ENCODE measurements at regions not wholly inside any gene's neighbourhood (a gene's known extent, or its start where the extent isn't known, plus 50 kb on each side); places are given as distances from the start of the nearest gene placed in this dataset.

DNA sequence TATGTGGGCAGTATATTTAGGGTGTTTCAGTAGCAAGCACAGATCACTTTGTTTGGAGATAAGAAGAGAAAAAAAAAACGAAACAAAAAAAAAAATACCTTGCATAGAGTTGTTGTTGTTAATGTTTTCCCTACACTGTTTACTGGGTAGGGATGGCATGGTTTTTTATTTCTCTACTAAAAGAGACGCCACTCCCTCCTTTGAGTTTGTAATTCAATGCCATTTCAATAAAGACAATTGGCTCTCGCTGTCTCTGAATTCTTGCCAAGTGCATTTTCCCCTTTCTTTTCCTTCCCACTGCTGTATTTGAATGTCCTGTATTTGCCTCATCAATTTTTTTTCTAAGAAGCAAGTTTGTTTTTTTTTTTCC lies 213.9 kb upstream of the UBASH3B start:
- peaks cover 5% of the 10 kb centered on the region for H3K27me3 ChIP-seq (ENCODE audit: insufficient read depth, low read length, poor library complexity)
- TF ChIP-seq EZH2 (IDR thresholded peaks at IDR 0.05; ENCODE audit: borderline replicate concordance, low read depth, low read length, severe bottlenecking) = no peak
- TF ChIP-seq, protein P1, sequence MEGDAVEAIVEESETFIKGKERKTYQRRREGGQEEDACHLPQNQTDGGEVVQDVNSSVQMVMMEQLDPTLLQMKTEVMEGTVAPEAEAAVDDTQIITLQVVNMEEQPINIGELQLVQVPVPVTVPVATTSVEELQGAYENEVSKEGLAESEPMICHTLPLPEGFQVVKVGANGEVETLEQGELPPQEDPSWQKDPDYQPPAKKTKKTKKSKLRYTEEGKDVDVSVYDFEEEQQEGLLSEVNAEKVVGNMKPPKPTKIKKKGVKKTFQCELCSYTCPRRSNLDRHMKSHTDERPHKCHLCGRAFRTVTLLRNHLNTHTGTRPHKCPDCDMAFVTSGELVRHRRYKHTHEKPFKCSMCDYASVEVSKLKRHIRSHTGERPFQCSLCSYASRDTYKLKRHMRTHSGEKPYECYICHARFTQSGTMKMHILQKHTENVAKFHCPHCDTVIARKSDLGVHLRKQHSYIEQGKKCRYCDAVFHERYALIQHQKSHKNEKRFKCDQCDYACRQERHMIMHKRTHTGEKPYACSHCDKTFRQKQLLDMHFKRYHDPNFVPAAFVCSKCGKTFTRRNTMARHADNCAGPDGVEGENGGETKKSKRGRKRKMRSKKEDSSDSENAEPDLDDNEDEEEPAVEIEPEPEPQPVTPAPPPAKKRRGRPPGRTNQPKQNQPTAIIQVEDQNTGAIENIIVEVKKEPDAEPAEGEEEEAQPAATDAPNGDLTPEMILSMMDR (IDR thresholded peaks at IDR 0.05; ENCODE audit: borderline replicate concordance, extremely low read depth, low read length, poor library complexity, severe bottlenecking) = no peak
- H3K4me2 ChIP-seq (ENCODE audit: insufficient read depth, low read length) = no peak overlapping the region
- H3K79me2 ChIP-seq (ENCODE audit: insufficient read depth, low read length) = no peaks in the 10 kb centered on the region
- no peak overlapping the region for H3K9ac ChIP-seq (ENCODE audit: low read depth, low read length)
- no peaks in the 10 kb centered on the region for H3K4me1 ChIP-seq (ENCODE audit: insufficient read depth, low read length)
- H2AFZ ChIP-seq (ENCODE audit: low read depth, low read length) = no peak overlapping the region
- no peaks in the 10 kb centered on the region for H3K36me3 ChIP-seq (ENCODE audit: insufficient read depth, low read length)
- ATAC-seq (ENCODE audit: insufficient read depth, low read depth) = no peak
- H3K4me3 ChIP-seq (ENCODE audit: low read depth in 1 of 2, low read length in 2 of 2) = no peak overlapping the region
- H3K9me3 ChIP-seq (ENCODE audit: insufficient read depth, low read length, severe bottlenecking) = no peaks in the 10 kb centered on the region
- no peak for DNase-seq
- H3K27ac ChIP-seq (ENCODE audit: low read length) = no peak overlapping the region
- H4K20me1 ChIP-seq (ENCODE audit: insufficient read depth, low read length) = no peaks in the 10 kb centered on the region

DNA sequence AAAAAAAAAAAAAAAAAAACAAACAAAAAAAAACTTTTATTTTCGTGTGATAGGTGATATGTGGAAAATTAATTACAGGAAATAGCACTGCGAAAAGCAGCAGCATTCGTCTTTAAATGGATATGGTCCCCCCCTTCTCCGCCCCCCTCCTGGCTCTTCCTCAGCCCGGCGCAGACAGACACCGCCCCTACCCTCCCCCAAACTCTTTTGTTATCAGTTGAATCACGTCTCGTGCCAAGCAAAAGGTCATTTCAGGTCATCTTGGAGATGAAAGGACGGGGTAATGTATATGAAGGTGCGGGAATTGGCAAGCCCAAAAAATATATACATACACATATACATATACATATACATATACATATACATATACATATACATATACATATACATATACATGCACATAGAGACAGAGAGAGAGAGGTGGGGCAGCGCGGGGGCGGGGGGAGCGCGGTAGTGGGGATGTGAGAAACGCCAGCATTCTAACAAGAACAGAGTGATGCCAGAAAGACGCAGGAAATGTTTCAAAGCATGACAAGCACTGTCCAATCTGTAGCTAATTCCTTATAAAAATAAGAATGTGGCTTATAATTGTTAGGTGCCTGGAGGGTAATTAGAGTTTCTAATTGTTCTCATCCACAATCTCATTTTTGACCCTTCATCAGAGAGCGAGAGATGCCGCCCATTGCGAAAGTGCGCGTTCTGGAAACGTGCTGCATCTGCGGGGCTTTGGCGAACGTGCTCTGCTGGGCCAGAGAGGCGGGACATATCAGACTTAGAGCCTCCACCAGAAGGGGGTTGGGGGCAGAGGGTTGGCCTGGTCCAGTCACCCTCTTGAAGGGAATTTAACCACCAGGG lies 214.5 kb upstream of the UBASH3B start:
- H3K4me3 ChIP-seq (ENCODE audit: low read depth in 1 of 2, low read length in 2 of 2) = no peak overlapping the region
- H3K27me3 ChIP-seq (ENCODE audit: insufficient read depth, low read length, poor library complexity) = peaks cover 5% of the 10 kb centered on the region
- H3K4me2 ChIP-seq (ENCODE audit: insufficient read depth, low read length) = no peak overlapping the region
- no peaks in the 10 kb centered on the region for H3K4me1 ChIP-seq (ENCODE audit: insufficient read depth, low read length)
- no peaks in the 10 kb centered on the region for H3K9me3 ChIP-seq (ENCODE audit: insufficient read depth, low read length, severe bottlenecking)
- no peaks in the 10 kb centered on the region for H3K79me2 ChIP-seq (ENCODE audit: insufficient read depth, low read length)
- H2AFZ ChIP-seq (ENCODE audit: low read depth, low read length) = no peak overlapping the region
- ATAC-seq (ENCODE audit: insufficient read depth, low read depth) = no peak
- H3K27ac ChIP-seq (ENCODE audit: low read length) = no peak overlapping the region
- TF ChIP-seq EZH2 (IDR thresholded peaks at IDR 0.05; ENCODE audit: borderline replicate concordance, low read depth, low read length, severe bottlenecking) = no peak
- TF ChIP-seq, protein P1 (IDR thresholded peaks at IDR 0.05; ENCODE audit: borderline replicate concordance, extremely low read depth, low read length, poor library complexity, severe bottlenecking) = no peak
- no peaks in the 10 kb centered on the region for H4K20me1 ChIP-seq (ENCODE audit: insufficient read depth, low read length)
- H3K9ac ChIP-seq (ENCODE audit: low read depth, low read length) = no peak overlapping the region
- no peaks in the 10 kb centered on the region for H3K36me3 ChIP-seq (ENCODE audit: insufficient read depth, low read length)
- DNase-seq = no peak

DNA sequence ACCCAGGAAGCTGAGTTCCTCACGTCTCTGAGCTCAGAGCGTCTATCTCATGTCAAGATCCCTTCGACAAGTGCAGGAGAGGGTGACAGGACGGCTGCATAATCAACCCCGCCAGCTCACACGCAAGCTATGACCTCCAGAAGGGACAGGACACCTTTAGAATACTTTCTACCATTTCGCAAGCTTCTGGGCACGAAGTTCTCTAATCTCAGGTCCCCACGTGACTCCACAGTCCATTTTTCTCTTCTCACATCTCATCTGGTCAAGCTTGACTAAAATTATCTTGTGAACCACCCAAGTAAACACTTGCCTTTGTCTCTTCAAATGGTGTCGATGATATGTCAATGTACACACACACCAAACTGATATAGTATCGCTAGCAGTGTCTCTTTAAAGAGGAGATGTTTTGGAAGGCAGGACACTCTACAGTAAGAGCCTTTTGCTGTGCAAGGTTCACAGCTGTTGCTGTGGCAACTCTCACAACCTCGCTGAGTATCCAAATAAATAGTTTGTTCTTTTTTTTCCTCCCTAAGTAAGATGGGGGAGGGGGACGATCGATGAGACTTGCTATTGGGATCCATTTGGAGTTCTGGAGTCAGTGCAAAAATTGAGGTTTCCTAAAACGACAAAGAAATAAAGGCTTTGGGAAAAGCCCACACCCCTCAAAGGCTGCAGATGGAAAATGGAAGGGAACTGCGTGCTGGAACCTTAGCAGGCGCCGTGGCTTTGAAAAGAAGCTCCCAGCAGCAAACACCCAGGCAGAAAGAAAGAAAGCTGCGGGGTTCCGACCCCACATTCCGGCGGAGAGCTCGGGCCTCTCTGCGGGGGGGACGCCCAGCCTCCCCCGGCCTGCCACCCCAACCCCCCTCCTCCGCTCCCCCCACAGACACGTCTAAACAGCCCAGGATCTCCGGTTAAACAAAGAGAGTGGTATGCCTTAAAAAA lies 215.4 kb upstream of the UBASH3B start:
- Histone ChIP-seq H3K27me3 (ENCODE audit: insufficient read depth, low read length, poor library complexity) (peaks cover 5% of the 10 kb centered on the region), H3K9ac (ENCODE audit: low read depth, low read length) (no peak overlapping the region), H3K27ac (ENCODE audit: low read length) (no peak overlapping the region), H3K79me2 (ENCODE audit: insufficient read depth, low read length) (no peaks in the 10 kb centered on the region), H3K4me2 (ENCODE audit: insufficient read depth, low read length) (no peak overlapping the region), H3K4me3 (ENCODE audit: low read depth in 1 of 2, low read length in 2 of 2) (no peak overlapping the region), H4K20me1 (ENCODE audit: insufficient read depth, low read length) (no peaks in the 10 kb centered on the region), H3K4me1 (ENCODE audit: insufficient read depth, low read length) (no peaks in the 10 kb centered on the region), H3K9me3 (ENCODE audit: insufficient read depth, low read length, severe bottlenecking) (no peaks in the 10 kb centered on the region), H2AFZ (ENCODE audit: low read depth, low read length) (no peak overlapping the region), H3K36me3 (ENCODE audit: insufficient read depth, low read length) (no peaks in the 10 kb centered on the region)
- DNase-seq (no peak), ATAC-seq (ENCODE audit: insufficient read depth, low read depth) (no peak)
- TF ChIP-seq EZH2 (IDR thresholded peaks at IDR 0.05; ENCODE audit: borderline replicate concordance, low read depth, low read length, severe bottlenecking) = no peak
- TF ChIP-seq, protein P1 (IDR thresholded peaks at IDR 0.05; ENCODE audit: borderline replicate concordance, extremely low read depth, low read length, poor library complexity, severe bottlenecking) = no peak
